PFSK-1 (cell line): ENCODE measurements at regions not wholly inside any gene's neighbourhood (a gene's known extent, or its start where the extent isn't known, plus 50 kb on each side); places are given as distances from the start of the nearest gene placed in this dataset.

Experiments used
- FOXP2 ChIP-seq: optimal IDR thresholded peaks from 2 replicates; pipeline ENCODE3; 2011; ENCODE audit warnings: borderline replicate concordance, control low read depth, inconsistent platforms; ENCODE audit not compliant: insufficient read depth; ENCODE audit errors: extremely low read length, extremely low read depth
- POLR2AphosphoS5 ChIP-seq: IDR thresholded peaks from 2 replicates; pipeline ENCODE4 v1.6.1; 2012; ENCODE audit warnings: low read depth, mild to moderate bottlenecking, control low read depth, low read length, moderate library complexity
- SIN3A ChIP-seq: IDR thresholded peaks from 2 replicates; pipeline ENCODE4 v1.6.1; 2012; ENCODE audit warnings: mild to moderate bottlenecking, low read length, moderate library complexity, borderline replicate concordance; ENCODE audit not compliant: insufficient read depth
- TAF1 ChIP-seq: IDR thresholded peaks from 2 replicates; pipeline ENCODE4 v1.6.1; 2012; ENCODE audit warnings: low read length, control low read depth, borderline replicate concordance; ENCODE audit not compliant: insufficient read depth
- TF ChIP-seq, protein P1 (sequence below), 2 experiments: IDR thresholded peaks; 2 replicates each; pipeline versions ENCODE4 v1.6.1 to v1.8.0; 2011 to 2012; ENCODE audit warnings: low read depth in 2 of 2, low read length in 2 of 2, control low read depth in 1 of 2, inconsistent platforms in 1 of 2, mild to moderate bottlenecking in 1 of 2, moderate library complexity in 1 of 2; ENCODE audit not compliant: insufficient read depth in 1 of 2

DNA sequence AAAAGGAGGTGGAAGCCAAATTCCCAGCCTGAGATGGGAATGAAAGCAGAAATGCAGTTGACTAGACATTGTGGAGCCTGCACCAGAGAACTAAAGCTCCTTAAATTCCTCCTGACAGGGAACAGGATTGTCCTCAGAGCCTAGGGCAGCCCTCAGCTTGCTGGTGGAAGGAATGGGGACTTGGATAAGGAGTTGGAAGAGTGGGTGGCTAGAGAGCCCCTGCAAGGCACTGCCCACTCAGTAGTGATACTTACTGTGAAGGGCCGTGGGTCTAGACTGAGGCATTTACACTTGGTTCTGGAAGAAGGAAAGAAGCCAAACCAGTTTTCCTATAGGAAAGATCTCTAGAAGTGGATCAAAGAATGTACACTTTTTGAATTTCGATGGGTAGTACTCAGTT, 117.6 kb downstream of the PLCE1 start:
- TF ChIP-seq POLR2AphosphoS5 = no peak
- no peak for TF ChIP-seq SIN3A
- TF ChIP-seq, protein P1, sequence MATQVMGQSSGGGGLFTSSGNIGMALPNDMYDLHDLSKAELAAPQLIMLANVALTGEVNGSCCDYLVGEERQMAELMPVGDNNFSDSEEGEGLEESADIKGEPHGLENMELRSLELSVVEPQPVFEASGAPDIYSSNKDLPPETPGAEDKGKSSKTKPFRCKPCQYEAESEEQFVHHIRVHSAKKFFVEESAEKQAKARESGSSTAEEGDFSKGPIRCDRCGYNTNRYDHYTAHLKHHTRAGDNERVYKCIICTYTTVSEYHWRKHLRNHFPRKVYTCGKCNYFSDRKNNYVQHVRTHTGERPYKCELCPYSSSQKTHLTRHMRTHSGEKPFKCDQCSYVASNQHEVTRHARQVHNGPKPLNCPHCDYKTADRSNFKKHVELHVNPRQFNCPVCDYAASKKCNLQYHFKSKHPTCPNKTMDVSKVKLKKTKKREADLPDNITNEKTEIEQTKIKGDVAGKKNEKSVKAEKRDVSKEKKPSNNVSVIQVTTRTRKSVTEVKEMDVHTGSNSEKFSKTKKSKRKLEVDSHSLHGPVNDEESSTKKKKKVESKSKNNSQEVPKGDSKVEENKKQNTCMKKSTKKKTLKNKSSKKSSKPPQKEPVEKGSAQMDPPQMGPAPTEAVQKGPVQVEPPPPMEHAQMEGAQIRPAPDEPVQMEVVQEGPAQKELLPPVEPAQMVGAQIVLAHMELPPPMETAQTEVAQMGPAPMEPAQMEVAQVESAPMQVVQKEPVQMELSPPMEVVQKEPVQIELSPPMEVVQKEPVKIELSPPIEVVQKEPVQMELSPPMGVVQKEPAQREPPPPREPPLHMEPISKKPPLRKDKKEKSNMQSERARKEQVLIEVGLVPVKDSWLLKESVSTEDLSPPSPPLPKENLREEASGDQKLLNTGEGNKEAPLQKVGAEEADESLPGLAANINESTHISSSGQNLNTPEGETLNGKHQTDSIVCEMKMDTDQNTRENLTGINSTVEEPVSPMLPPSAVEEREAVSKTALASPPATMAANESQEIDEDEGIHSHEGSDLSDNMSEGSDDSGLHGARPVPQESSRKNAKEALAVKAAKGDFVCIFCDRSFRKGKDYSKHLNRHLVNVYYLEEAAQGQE (IDR thresholded peaks at IDR 0.05; ENCODE audit: insufficient read depth in 1 of 2, low read depth in 2 of 2, low read length in 2 of 2) = no peak
- TF ChIP-seq FOXP2 = no peak
- no peak for TF ChIP-seq TAF1
